ENCODE measurements at regions not wholly inside any gene's neighbourhood (a gene's known extent, or its start where the extent isn't known, plus 50 kb on each side); places are given as distances from the start of the nearest gene placed in this dataset.

GRCh38 chr13:67860315-67860714 lies 630.2 kb upstream of the PCDH9 start:
- Histone ChIP-seq H3K9me2 (replicated peaks; ENCODE audit: insufficient read depth, low read length) (no peaks in the 10 kb centered on the region), H3K79me2 (ENCODE audit: insufficient read depth, low read length) (no peaks in the 10 kb centered on the region), H3K4me3 (ENCODE audit: insufficient read depth, low read length, poor library complexity, severe bottlenecking) (no peak overlapping the region), H3K9ac (ENCODE audit: low read length) (no peak overlapping the region), H2AFZ (ENCODE audit: low read depth, low read length, severe bottlenecking) (no peak overlapping the region), H3K27me3 (ENCODE audit: low read length) (no peaks in the 10 kb centered on the region), H3K36me3 (ENCODE audit: low read length) (no peaks in the 10 kb centered on the region), H3F3A (ENCODE audit: insufficient read depth) (no peaks in the 10 kb centered on the region), H4K20me1 (ENCODE audit: low read depth, low read length) (no peaks in the 10 kb centered on the region), H3K9me3 (ENCODE audit: insufficient read depth, low read length) (no peaks in the 10 kb centered on the region), H3K4me2 (ENCODE audit: low read depth, low read length, poor library complexity, severe bottlenecking) (no peak overlapping the region), H3K27ac (ENCODE audit: low read depth, low read length) (no peak overlapping the region)
- TF ChIP-seq EZH2phosphoT487 (conservative IDR thresholded peaks at IDR 0.05; ENCODE audit: low read length), result no peak
- TF ChIP-seq, protein P1, sequence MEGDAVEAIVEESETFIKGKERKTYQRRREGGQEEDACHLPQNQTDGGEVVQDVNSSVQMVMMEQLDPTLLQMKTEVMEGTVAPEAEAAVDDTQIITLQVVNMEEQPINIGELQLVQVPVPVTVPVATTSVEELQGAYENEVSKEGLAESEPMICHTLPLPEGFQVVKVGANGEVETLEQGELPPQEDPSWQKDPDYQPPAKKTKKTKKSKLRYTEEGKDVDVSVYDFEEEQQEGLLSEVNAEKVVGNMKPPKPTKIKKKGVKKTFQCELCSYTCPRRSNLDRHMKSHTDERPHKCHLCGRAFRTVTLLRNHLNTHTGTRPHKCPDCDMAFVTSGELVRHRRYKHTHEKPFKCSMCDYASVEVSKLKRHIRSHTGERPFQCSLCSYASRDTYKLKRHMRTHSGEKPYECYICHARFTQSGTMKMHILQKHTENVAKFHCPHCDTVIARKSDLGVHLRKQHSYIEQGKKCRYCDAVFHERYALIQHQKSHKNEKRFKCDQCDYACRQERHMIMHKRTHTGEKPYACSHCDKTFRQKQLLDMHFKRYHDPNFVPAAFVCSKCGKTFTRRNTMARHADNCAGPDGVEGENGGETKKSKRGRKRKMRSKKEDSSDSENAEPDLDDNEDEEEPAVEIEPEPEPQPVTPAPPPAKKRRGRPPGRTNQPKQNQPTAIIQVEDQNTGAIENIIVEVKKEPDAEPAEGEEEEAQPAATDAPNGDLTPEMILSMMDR (IDR thresholded peaks at IDR 0.05; ENCODE audit: insufficient read depth, low read length, poor library complexity, severe bottlenecking), result no peak

DNA sequence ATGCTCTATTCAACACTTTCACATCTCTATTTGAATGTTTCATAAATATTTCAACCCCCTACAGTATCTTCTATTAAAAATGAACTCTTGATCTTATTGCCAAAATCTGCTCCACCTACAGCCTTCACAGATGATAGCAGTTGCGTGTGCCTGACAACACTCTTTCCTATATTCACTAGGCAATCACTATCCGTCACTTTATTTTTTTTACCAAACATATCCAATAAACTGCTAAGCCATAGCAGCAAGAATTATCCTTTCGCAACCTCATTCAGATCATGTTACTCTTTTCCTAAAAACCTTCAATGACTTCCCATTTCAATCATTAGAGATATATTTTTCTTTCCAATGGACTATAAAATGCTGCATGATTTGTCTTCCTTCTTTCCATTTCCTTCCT lies 629.8 kb upstream of the PCDH9 start:
- no peak overlapping the region for H3K27ac ChIP-seq (ENCODE audit: low read depth, low read length)
- no peaks in the 10 kb centered on the region for H3K79me2 ChIP-seq (ENCODE audit: insufficient read depth, low read length)
- H3K4me3 ChIP-seq (ENCODE audit: insufficient read depth, low read length, poor library complexity, severe bottlenecking), result no peak overlapping the region
- no peak overlapping the region for H2AFZ ChIP-seq (ENCODE audit: low read depth, low read length, severe bottlenecking)
- no peaks in the 10 kb centered on the region for H4K20me1 ChIP-seq (ENCODE audit: low read depth, low read length)
- H3K36me3 ChIP-seq (ENCODE audit: low read length), result no peaks in the 10 kb centered on the region
- no peak overlapping the region for H3K9ac ChIP-seq (ENCODE audit: low read length)
- H3K4me2 ChIP-seq (ENCODE audit: low read depth, low read length, poor library complexity, severe bottlenecking), result no peak overlapping the region
- H3K9me2 ChIP-seq (replicated peaks; ENCODE audit: insufficient read depth, low read length), result no peaks in the 10 kb centered on the region
- no peaks in the 10 kb centered on the region for H3F3A ChIP-seq (ENCODE audit: insufficient read depth)
- H3K9me3 ChIP-seq (ENCODE audit: insufficient read depth, low read length), result no peaks in the 10 kb centered on the region
- TF ChIP-seq, protein P1 (IDR thresholded peaks at IDR 0.05; ENCODE audit: insufficient read depth, low read length, poor library complexity, severe bottlenecking), result no peak
- TF ChIP-seq EZH2phosphoT487 (conservative IDR thresholded peaks at IDR 0.05; ENCODE audit: low read length), result no peak
- no peaks in the 10 kb centered on the region for H3K27me3 ChIP-seq (ENCODE audit: low read length)

DNA sequence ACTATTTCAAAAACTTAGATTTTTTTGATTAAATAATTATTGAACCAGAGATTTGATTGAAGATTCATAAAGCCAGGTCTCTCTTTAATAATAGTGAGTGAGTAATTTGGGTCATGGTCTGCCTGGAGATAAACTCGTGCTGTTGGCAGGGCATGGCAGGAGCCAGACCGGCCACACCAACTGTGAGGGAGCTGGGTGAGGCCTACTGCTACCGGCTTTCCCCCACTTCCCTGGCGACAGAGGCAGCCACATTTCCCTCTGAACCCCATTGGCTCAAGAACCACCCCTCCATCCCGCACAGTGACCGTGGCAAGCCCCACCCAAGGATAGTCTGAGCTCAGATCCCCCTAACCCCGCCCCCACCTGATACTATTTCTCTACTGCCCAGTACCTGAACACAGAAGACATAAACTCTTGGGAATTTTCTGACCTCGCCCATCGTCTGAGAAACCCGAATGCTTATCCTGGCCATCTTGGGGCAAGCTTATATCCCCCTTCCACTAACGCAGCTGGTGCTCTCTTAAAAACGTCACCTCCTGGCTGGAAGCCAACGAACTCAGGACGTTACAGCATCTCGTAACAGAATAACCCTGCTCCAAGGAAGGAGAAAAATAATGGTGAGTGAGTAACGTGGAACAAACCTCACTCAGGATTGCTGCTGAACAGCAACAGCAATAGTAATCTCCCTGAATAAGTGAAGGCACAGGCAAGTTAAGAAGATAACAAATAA lies 627.6 kb upstream of the PCDH9 start:
- Histone ChIP-seq H3K27ac (ENCODE audit: low read depth, low read length) (no peak overlapping the region), H3K27me3 (ENCODE audit: low read length) (no peaks in the 10 kb centered on the region), H3K9ac (ENCODE audit: low read length) (no peak overlapping the region), H3K4me3 (ENCODE audit: insufficient read depth, low read length, poor library complexity, severe bottlenecking) (no peak overlapping the region), H3K79me2 (ENCODE audit: insufficient read depth, low read length) (no peaks in the 10 kb centered on the region), H3F3A (ENCODE audit: insufficient read depth) (no peaks in the 10 kb centered on the region), H3K4me2 (ENCODE audit: low read depth, low read length, poor library complexity, severe bottlenecking) (no peak overlapping the region), H2AFZ (ENCODE audit: low read depth, low read length, severe bottlenecking) (no peak overlapping the region), H3K9me3 (ENCODE audit: insufficient read depth, low read length) (no peaks in the 10 kb centered on the region), H3K36me3 (ENCODE audit: low read length) (no peaks in the 10 kb centered on the region), H3K9me2 (replicated peaks; ENCODE audit: insufficient read depth, low read length) (no peaks in the 10 kb centered on the region), H4K20me1 (ENCODE audit: low read depth, low read length) (no peaks in the 10 kb centered on the region)
- TF ChIP-seq EZH2phosphoT487 (conservative IDR thresholded peaks at IDR 0.05; ENCODE audit: low read length), result no peak
- TF ChIP-seq, protein P1 (IDR thresholded peaks at IDR 0.05; ENCODE audit: insufficient read depth, low read length, poor library complexity, severe bottlenecking), result no peak
